ENCODE measurements at regions not wholly inside any gene's neighbourhood (a gene's known extent, or its start where the extent isn't known, plus 50 kb on each side); places are given as distances from the start of the nearest gene placed in this dataset.
"Not testable (repeated sequence)": the region's sequence is repeated elsewhere in the genome, so short reads cannot be mapped to it uniquely, and the experiment has no call there.

DNA sequence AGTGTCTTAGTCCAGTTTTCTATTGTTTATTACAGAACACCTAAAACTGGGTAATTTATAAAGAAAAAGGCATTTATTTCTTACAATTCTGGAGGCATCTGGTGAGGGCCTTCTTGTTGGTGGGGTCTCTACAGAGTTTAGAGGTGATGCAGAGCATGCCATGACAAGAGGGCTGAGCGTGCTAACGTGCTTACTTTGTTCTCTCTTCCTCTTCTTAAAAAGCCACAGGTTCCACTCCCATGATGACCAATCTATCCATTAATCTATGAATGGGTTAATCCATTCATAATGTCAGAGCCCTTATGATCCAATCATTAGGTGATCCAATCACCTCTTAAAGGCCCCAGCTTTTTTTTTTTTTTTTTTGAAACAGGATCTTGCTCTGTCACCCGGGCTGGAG lies 291.5 kb upstream of the GALNTL6 start:
- DNase-seq: no peak

DNA sequence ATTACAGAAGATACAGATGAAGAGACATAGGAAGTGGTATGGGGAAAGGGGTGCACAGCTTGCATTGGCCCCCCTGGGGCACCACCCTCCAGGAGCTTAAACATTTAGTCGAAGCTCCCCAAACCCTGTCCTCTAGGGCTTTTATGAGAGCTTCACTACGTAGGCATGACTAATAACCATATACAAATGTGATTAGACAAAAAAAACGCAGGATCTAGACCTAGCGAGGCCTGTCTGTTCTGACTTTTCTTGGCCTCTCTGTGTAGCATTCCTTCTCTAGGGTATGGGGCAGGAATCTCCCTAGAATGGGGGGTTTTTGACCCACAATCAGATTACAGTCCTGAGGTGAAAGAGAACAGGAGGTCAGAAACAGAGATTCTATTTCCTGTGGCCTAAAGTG lies 293.7 kb upstream of the GALNTL6 start:
- no peak for DNase-seq

DNA sequence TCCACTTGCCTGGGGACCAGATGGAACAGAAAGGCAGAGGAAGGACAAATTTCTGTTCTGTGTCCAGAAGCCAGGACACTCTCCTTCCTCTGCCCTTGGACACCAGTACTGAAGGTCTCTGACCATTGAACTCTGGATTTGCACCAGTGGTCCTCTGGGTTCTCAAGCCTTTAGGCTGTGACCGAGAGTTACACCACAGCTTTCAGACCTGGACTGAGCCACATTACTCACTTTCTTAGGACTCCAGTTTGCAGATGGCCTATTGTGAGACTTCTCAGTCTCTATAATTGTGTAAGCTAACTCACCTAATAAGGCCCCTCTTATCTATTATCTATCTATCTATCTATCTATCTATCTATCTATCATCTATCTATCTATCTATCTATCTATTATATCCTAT lies 295.3 kb upstream of the GALNTL6 start:
- DNase-seq: no peak

GRCh38 chr4:171516694-171517093 lies 296.5 kb upstream of the GALNTL6 start:
- no peak for DNase-seq

DNA sequence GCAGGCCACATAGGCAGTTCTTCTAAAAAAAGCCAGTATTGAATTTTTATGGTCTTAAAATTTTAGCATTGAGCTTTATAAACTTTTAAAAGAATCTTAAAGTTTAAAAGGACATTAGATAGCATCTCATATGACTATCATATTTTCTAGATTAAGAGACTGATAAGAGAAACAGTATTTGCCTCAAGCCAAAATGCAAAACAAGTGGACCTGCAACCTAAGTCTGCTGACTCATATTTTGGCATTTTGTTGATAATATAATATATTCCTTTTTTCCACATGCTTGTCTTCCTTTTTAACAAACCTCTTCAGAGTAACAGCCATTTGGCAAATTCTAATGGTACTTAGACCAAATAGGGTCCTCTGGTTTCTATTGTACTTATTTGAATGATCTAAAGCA lies 328.5 kb upstream of the GALNTL6 start:
- DNase-seq: no peak

- no peak for DNase-seq
These were observed 335.0 kb upstream of the GALNTL6 start for GRCh38 chr4:171478181-171478580.

- not testable (repeated sequence) for DNase-seq
These were observed 338.1 kb upstream of the GALNTL6 start for GRCh38 chr4:171475111-171475510.

- no peak for DNase-seq
These were observed 340.0 kb upstream of the GALNTL6 start for GRCh38 chr4:171473155-171473554.

DNA sequence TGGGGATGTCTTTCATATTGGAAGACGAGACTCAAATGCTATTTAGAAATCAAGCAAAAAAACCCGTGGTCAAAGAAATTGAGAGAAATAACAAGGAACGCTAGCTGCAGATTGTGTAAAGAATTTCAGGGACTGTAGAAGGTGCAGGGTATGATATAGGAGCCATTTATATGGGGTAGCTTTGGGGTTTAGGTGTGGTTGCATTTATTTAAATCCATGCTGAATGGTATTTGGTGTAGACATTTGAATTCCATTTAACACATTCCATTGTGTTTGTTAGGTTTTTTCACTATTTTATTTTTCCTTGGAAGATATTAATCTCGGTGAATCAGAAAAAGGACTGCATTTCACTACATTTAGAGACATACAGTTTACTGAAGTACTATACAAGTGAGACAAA lies 341.0 kb upstream of the GALNTL6 start:
- no peak for DNase-seq

DNA sequence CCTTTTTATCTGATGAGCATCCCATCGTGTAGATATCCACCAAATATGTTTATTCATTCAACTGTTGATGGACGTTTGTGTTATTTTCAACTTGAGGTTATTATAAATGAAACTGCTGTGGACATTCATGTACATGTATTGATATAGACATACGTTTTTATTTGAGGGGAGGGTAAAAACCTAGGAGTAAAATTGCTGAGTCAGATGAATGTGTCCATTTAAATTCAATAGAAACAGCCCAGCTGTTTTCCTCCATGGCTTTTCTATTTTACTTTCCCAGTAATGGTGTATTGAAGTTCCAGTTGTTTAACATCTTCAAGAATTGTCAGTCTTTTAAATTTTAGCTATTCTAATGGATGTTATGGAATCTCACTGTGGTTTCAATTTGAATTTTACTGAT lies 348.7 kb upstream of the GALNTL6 start:
- no peak for DNase-seq

DNA sequence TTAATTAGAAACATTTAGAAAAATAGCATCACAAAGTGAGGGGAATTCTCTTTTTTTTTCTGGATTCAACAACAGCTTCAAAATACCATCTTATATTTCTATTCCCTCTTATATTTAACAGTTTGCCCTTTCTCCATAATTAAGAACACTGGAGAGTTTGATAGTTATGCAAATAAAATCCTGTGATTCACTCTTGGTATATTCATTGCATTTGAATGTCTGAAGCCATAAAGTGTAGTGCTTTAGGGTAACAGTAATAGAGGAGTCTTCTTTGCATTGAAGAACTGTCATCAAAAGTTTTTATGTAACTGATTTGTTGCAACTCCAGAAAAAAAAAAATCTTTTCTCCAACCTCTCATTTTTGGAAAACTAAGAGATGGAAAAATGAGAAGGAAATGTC lies 352.0 kb upstream of the GALNTL6 start:
- no peak for DNase-seq

- DNase-seq: no peak
These were observed 364.2 kb upstream of the GALNTL6 start for GRCh38 chr4:171448919-171449481.

DNA sequence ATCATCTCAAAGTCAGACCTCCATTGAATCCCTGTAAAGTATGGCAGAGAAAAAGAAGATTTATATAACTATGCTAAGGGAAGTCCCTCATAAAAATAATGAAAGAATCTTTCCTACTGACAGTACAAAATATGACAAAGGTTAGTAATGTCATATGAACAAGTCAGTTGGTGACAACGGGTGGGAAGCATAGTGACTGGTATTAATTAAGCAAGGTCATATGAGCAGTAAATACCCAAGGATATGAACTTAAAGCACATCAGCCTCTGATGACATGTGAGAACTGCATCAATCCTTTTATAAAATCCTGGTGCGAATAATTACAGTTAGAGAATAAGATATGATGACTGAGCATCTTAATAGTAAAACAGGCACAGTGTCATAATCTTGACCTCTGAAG lies 364.8 kb upstream of the GALNTL6 start:
- DNase-seq: no peak

GRCh38 chr4:171441300-171441941 lies 371.8 kb upstream of the GALNTL6 start:
- no peak for DNase-seq

- DNase-seq: no peak
These were observed 379.5 kb upstream of the GALNTL6 start for GRCh38 chr4:171433674-171434073.

- no peak for DNase-seq
These were observed 380.7 kb upstream of the GALNTL6 start for GRCh38 chr4:171432536-171432935.

- no peak for DNase-seq
These were observed 382.7 kb upstream of the GALNTL6 start for GRCh38 chr4:171430495-171430894.

- DNase-seq: no peak
These were observed 416.0 kb upstream of the GALNTL6 start for GRCh38 chr4:171397175-171397574.

- DNase-seq: no peak
These were observed 422.6 kb upstream of the GALNTL6 start for GRCh38 chr4:171390626-171391025.

DNA sequence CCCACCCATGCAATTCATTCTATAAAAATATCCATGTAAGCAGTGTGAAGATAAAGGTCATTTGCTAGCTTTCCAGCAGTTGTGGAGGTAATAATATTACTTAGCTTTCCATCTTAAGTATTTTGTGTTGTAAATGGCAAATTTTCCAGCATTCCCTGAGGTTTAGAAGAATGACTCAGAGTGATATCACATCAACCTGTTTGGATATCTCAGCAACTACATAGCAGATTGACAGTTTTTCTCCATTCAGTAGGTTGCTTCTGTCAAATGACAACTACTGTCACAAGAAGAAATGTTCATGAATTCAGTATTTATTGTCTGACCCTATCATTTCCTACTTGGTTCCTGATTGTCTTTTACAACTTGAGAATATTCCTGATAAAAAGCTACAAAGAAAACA lies 434.9 kb upstream of the GALNTL6 start:
- no peak for DNase-seq

DNA sequence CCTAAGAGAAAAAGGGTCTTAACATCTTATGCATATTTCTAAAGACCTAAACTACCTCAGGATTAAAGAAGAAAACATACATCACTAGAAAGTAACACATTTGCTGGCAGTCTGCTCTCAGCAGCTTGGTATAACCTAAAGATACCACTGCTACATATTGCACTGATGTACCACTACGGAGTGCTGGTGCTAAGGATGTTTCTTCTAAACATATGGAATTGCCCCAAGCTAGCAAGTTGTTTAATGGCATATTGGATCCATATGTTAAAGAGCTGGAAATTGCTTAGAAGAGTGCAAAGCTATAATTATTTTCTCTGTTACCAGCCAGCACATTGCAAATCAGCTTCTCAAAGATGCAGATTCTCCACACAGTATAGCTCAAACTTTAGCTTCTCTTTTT lies 436.5 kb upstream of the GALNTL6 start:
- DNase-seq: no peak

- no peak for DNase-seq
These were observed 459.7 kb upstream of the GALNTL6 start for GRCh38 chr4:171353535-171353934.

DNA sequence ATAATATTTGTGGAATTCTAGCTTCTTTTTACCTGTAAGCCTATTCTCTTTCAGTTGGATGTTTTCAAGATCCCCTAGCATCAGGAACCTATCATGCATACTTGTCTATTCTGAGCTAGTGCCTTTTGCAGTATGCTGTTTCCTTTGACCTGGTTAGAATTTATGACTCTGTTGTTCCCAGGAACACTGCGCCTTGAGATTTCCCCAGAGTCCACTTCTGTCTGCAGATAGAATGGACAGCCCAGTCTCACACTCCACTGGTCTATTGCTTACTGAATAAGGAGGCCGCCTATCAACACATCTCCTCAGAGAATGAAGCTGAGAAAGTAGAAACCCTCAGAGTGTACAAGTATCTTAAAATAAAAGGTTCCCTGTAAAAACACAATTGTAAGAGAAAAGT lies 465.1 kb upstream of the GALNTL6 start:
- DNase-seq: no peak

DNA sequence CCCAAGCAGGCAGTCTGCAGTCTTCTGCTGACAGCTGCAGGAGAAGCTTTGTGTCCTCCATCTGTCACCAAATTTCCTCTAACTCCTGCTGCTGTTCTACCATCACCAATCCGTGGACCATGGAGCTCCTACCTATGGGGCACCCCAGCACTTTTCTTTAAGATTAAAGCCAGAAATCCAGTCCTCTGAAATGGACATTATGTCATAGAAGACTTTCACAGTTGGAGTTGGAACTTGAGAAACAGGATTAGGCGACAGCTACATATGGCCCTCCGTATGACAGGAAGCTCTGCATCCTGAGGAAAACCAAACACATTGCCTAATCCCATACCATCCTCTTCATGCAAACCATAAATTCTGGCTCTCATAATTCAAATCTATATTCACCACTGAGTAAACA lies 470.6 kb upstream of the GALNTL6 start:
- no peak for DNase-seq

DNA sequence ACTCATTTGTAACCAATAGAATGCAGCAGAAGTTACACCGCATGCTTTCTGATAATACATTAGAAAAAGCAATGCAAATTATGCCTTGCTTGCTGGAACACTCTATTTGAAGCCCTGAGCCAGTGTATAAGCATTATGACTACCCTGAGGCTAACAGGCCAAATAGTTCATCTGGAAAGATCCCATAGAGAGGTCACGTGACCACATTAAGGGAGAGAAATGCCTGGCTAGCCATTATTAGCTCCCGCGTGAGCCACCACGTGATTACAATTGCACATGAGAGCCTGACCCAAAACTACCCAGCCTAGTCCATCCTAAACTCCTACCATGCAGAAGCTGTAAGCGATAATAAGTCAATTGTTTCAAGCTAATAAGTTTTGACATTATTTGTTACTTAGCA lies 472.9 kb upstream of the GALNTL6 start:
- no peak for DNase-seq

Measured in stimulated activated CD4-positive, alpha-beta T cell treated with anti-CD3 and anti-CD28 coated beads, Interleukin-2, amount 100 ng/mL, for 48 hours (primary cell).